Kidney (tissue), 13 donors: ENCODE measurements at regions not wholly inside any gene's neighbourhood (a gene's known extent, or its start where the extent isn't known, plus 50 kb on each side); places are given as distances from the start of the nearest gene placed in this dataset.

ENCODE experiments used
- DNase-seq, 5 donors: peaks; one replicate each; pipeline ENCODE4 v3.0.0-alpha.2; 2013 to 2020
- FAIRE-seq: peaks from 2 replicates; lab custom pipeline; 2012; peaks lifted over from hg19 to GRCh38; lab: Jason Lieb, UNC
- H3K27ac ChIP-seq, 2 donors: one replicate each; pipeline ENCODE4 v1.7.0; 2013; ENCODE audit warnings: low read depth in 2 of 2, low read length in 2 of 2, inconsistent platforms in 1 of 2
- H3K27me3 ChIP-seq: one replicate; pipeline ENCODE4 v1.7.1; 2013; ENCODE audit warnings: low read length, inconsistent platforms; ENCODE audit not compliant: control insufficient read depth, insufficient read depth
- H3K36me3 ChIP-seq, 3 donors: one replicate each; pipeline versions ENCODE4 v1.7.0 to v1.7.1; 2013; ENCODE audit warnings: low read length in 3 of 3, control low read depth in 1 of 3, inconsistent platforms in 1 of 3; ENCODE audit not compliant: insufficient read depth in 3 of 3, control insufficient read depth in 2 of 3
- H3K4me1 ChIP-seq, 3 donors: one replicate each; pipeline versions ENCODE4 v1.7.0 to v1.7.1; 2013; ENCODE audit warnings: low read length in 3 of 3, inconsistent platforms in 1 of 3, low read depth in 1 of 3; ENCODE audit not compliant: control insufficient read depth in 2 of 3, insufficient read depth in 2 of 3
- H3K4me3 ChIP-seq, 3 donors: one replicate each; pipeline versions ENCODE4 v1.7.0 to v1.8.1; 2013; ENCODE audit warnings: low read length in 3 of 3, control low read depth in 1 of 3, inconsistent platforms in 1 of 3
- H3K9ac ChIP-seq, 3 donors: one replicate each; pipeline versions ENCODE4 v1.7.0 to v1.7.1; 2013; ENCODE audit warnings: low read length in 3 of 3, control low read depth in 1 of 3, inconsistent platforms in 1 of 3
- H3K9me3 ChIP-seq, 3 donors: one replicate each; pipeline versions ENCODE4 v1.7.0 to v1.7.1; 2013; ENCODE audit warnings: low read length in 3 of 3, control low read depth in 1 of 3, inconsistent platforms in 1 of 3; ENCODE audit not compliant: control insufficient read depth in 2 of 3, insufficient read depth in 1 of 3
- CTCF ChIP-seq: IDR thresholded peaks from 3 replicates; pipeline ENCODE4 v1.5.1; 2012; ENCODE audit warnings: mild to moderate bottlenecking, moderate library complexity, borderline replicate concordance; ENCODE audit not compliant: insufficient read depth; ENCODE audit errors: extremely low read depth
- intact Hi-C: fragments of 100-400 bp; cut with DNase I; formaldehyde crosslinking; loops from one replicate; pipeline ENCODE4 v1.11.1; 2022
- donor health status: control.
- donor health status: control.
- donor health status: control.
- donor health status: control.
- donor health status: control.
- donor health status: DM: yes; HTN: yes; CAD: no.
- donor health status: Normal renal cell carcinoma (clear cell type).

GRCh38 chr5:109964136-109964535 is 274.4 kb downstream of the MAN2A1 start:
- Histone ChIP-seq H3K9ac (no peak overlapping the region), H3K4me1 (peaks cover 0 to 7% (median 0%) of the 10 kb centered on the region in 3 donors), H3K4me3 (no peak overlapping the region), H3K27ac (no peak overlapping the region), H3K27me3 (no peaks in the 10 kb centered on the region), H3K9me3 (no peaks in the 10 kb centered on the region), H3K36me3 (no peaks in the 10 kb centered on the region)
- no peak for DNase-seq
- TF ChIP-seq CTCF = no peak
- no peak for FAIRE-seq
- intact Hi-C loops = no loop called here

DNA sequence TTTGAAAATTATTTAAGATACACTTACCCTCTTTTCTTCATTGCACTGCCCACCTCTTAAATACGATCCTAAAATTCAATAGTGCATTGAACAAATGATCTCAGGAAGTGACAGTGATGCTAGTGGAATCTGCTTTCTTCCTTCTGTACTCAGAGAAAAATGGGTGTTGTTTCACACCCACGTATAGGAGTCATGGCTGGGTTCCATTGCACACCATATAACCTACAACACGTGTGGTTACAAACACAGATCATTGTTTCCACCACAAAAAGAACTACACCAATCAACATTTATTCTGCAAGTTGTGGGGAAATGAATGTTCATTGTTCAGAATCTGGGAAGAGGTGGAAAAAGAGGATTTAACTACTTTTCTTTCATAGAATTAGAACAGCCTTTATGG is 275.9 kb downstream of the MAN2A1 start:
- intact Hi-C loops = no loop called here
- no peak for FAIRE-seq

DNA sequence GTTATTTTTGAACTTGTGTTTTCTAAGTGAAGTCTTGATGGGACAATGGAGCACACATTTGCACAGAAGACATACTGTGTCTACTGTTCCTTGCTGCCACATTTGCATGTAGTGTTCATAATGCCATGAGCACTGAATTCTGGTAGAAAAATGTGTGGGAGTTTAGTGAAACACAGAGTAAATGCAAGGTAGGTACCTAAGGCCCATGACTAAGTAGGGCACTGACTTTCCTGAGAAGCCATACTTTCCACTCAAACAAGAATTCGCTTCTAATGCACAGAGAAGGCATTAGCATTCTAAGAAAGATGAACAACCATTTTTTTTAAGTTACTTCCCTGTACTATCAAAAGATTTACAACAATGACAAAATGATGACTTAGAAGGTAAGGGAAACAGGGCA is 282.2 kb downstream of the MAN2A1 start:
- FAIRE-seq = no peak
- no peak for TF ChIP-seq CTCF
- Histone ChIP-seq H3K9ac (no peak overlapping the region), H3K4me1 (no peaks in the 10 kb centered on the region), H3K27me3 (no peaks in the 10 kb centered on the region), H3K36me3 (no peaks in the 10 kb centered on the region), H3K9me3 (no peaks in the 10 kb centered on the region), H3K27ac (no peak overlapping the region), H3K4me3 (no peak overlapping the region)
- DNase-seq = no peak
- intact Hi-C loops = no loop called here

More for the DNA sequence above, 275.9 kb downstream of the MAN2A1 start:
- Histone ChIP-seq H3K4me3 (no peak overlapping the region), H3K27me3 (no peaks in the 10 kb centered on the region), H3K4me1 (peaks cover 0 to 7% (median 0%) of the 10 kb centered on the region in 3 donors), H3K9ac (no peak overlapping the region), H3K9me3 (no peaks in the 10 kb centered on the region), H3K36me3 (no peaks in the 10 kb centered on the region), H3K27ac (no peak overlapping the region)
- no peak for DNase-seq
- TF ChIP-seq CTCF = no peak

DNA sequence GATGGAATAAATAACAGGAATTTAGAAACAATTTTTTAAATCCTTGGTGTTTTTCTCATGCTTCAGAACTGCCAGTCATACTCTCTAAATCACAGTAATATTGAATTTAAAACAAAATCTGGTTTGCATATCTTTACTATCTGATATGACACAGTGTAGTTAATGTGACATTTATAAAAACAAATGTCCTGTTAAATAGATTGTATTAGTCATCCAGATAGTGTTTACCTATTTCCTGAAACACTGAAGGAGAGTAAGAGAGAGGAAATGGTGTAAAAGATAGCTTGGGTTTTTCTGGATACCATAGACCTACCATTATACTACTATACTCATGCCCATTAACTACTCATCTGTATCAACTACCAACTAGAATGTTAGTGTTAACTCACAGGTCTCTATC is 292.3 kb downstream of the MAN2A1 start:
- no peaks in the 10 kb centered on the region for H3K27me3 ChIP-seq
- H3K9me3 ChIP-seq = no peaks in the 10 kb centered on the region
- FAIRE-seq (no peak), DNase-seq (no peak)
- TF ChIP-seq CTCF = no peak
- H3K36me3 ChIP-seq = no peaks in the 10 kb centered on the region
- H3K9ac ChIP-seq = no peak overlapping the region
- H3K27ac ChIP-seq = no peak overlapping the region
- intact Hi-C loops = no loop called here
- no peak overlapping the region for H3K4me3 ChIP-seq
- H3K4me1 ChIP-seq = no peaks in the 10 kb centered on the region
